ENCODE measurements at regions not wholly inside any gene's neighbourhood (a gene's known extent, or its start where the extent isn't known, plus 50 kb on each side); places are given as distances from the start of the nearest gene placed in this dataset.
"Not testable (repeated sequence)": the region's sequence is repeated elsewhere in the genome, so short reads cannot be mapped to it uniquely, and the experiment has no call there.

GRCh38 chr3:81816473-81817250, 55.2 kb upstream of the GBE1 start:
- Histone ChIP-seq H3K27ac (no peak overlapping the region), H3K36me3 (no peaks in the 10 kb centered on the region), H3K9me3 (peaks cover 0 to 19% (median 5%) of the 10 kb centered on the region in 11 donors), H3K27me3 (no peaks in the 10 kb centered on the region), H3K4me3 (no peak overlapping the region), H3K4me1 (peaks cover 0 to 11% (median 7%) of the 10 kb centered on the region in 9 donors)
- DNase-seq (no peak), ATAC-seq (peak in 3 of 8 donors; percentile 19 to 33 (median 27))
- TF ChIP-seq CTCF (IDR thresholded peaks at IDR 0.05): no peak
- intact Hi-C loops (cut with DNase I): no loop called here
- 36 to 41% methylated on average over 8 of the region's 8 CpGs for WGBS, 2 donors

GRCh38 chr3:81812098-81812497, 50.7 kb upstream of the GBE1 start:
- DNase-seq; intact Hi-C loops (cut with DNase I); H3K27ac ChIP-seq; H3K9me3 ChIP-seq; H3K36me3 ChIP-seq; H3K4me3 ChIP-seq; H3K4me1 ChIP-seq; H3K27me3 ChIP-seq; ATAC-seq: not testable (repeated sequence)
- 96 to 97% methylated on average over 24 to 25 of the region's 25 CpGs for WGBS, 2 donors

All from heart right ventricle (tissue), 16 donors.